Inflammatory macrophage treated with lipopolysaccharide for 1 hour (primary cell): ENCODE measurements at regions not wholly inside any gene's neighbourhood (a gene's known extent, or its start where the extent isn't known, plus 50 kb on each side); places are given as distances from the start of the nearest gene placed in this dataset.

Source experiments
- DNase-seq, 2 donors: peaks; one replicate each; pipeline ENCODE4 v3.0.0-alpha.2; 2020 to 2022

- DNase-seq: no peak
These were observed 336.6 kb downstream of the SMAD2 start for GRCh38 chr18:47593744-47594472.

GRCh38 chr18:47591429-47591828 is 339.0 kb downstream of the SMAD2 start:
- DNase-seq: no peak

- DNase-seq: no peak
These were observed 336.1 kb upstream of the SKOR2 start for GRCh38 chr18:47587587-47587986.

GRCh38 chr18:47586418-47587070 is 335.1 kb upstream of the SKOR2 start:
- DNase-seq: no peak

GRCh38 chr18:47585914-47586313 is 334.5 kb upstream of the SKOR2 start:
- no peak for DNase-seq

GRCh38 chr18:47585136-47585535 is 333.7 kb upstream of the SKOR2 start:
- DNase-seq: no peak

- no peak for DNase-seq
These were observed 330.6 kb upstream of the SKOR2 start for GRCh38 chr18:47582093-47582492.

GRCh38 chr18:47577520-47577919 is 326.1 kb upstream of the SKOR2 start:
- DNase-seq: no peak

- no peak for DNase-seq
These were observed 323.5 kb upstream of the SKOR2 start for GRCh38 chr18:47574966-47575365.

- DNase-seq: no peak
These were observed 320.5 kb upstream of the SKOR2 start for GRCh38 chr18:47571957-47572356.

- no peak for DNase-seq
These were observed 315.3 kb upstream of the SKOR2 start for GRCh38 chr18:47566809-47567208.

GRCh38 chr18:47560723-47561715 is 309.6 kb upstream of the SKOR2 start:
- DNase-seq: no peak

- DNase-seq: no peak
These were observed 306.8 kb upstream of the SKOR2 start for GRCh38 chr18:47558110-47558750.

GRCh38 chr18:47557160-47557559 is 305.7 kb upstream of the SKOR2 start:
- DNase-seq: no peak

- DNase-seq: no peak
These were observed 301.3 kb upstream of the SKOR2 start for GRCh38 chr18:47552783-47553182.

GRCh38 chr18:47550611-47551010 is 299.2 kb upstream of the SKOR2 start:
- DNase-seq: no peak

- no peak for DNase-seq
These were observed 297.6 kb upstream of the SKOR2 start for GRCh38 chr18:47549021-47549540.

GRCh38 chr18:47547539-47548202 is 296.2 kb upstream of the SKOR2 start:
- no peak for DNase-seq

GRCh38 chr18:47545613-47546012 is 294.2 kb upstream of the SKOR2 start:
- no peak for DNase-seq

GRCh38 chr18:47543080-47543479 is 291.6 kb upstream of the SKOR2 start:
- DNase-seq: no peak

- DNase-seq: no peak
These were observed 291.1 kb upstream of the SKOR2 start for GRCh38 chr18:47542551-47542950.

GRCh38 chr18:47531717-47532116 is 280.3 kb upstream of the SKOR2 start:
- DNase-seq: no peak
